Limb (tissue), 2 donors: ENCODE measurements at regions not wholly inside any gene's neighbourhood (a gene's known extent, or its start where the extent isn't known, plus 50 kb on each side); places are given as distances from the start of the nearest gene placed in this dataset.
"Not testable (repeated sequence)": the region's sequence is repeated elsewhere in the genome, so short reads cannot be mapped to it uniquely, and the experiment has no call there.

ENCODE experiments used
- DNase-seq, 2 donors: peaks; one replicate each; pipeline ENCODE4 v3.0.0-alpha.2; 2016; ENCODE audit errors: extremely low spot score in 2 of 2

DNA sequence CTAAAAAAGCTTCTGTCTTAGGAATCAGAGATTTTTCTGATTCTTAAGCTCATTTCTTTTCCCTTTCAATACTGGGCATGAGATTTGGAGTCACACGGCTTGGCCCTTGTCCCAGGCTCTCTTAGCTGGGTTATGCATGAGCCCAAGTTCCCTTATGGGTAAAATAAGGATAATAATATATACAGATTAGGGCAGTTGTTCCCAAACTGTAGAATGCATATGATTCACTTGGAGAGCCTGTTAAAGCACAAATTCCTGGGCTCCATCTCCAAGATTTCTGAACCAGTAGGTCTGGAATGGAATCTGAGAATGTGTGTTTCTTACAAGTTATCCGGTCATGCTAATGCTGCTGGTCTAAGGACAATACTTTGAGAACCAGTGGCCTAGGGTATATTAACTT is 154.0 kb downstream of the REEP3 start:
- no peak for DNase-seq

DNA sequence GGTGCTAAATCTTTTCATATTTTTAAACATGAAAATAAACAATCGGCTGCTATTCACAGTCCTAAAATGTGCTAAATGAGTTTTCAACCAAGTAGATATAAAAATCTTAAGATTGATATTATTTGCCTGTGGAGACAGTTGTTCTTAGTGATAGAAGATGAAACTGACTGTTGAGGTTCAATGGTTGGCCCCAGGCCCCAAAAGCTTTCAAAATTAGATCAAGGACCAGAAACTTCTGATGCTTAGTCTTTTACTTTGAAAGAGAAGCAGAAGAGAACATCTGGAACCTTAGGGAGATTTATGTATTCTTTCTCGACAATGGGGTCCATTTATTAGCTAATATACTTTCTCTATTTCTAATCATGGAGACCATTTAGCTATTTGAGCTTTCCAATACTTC is 155.8 kb downstream of the REEP3 start:
- DNase-seq = no peak

DNA sequence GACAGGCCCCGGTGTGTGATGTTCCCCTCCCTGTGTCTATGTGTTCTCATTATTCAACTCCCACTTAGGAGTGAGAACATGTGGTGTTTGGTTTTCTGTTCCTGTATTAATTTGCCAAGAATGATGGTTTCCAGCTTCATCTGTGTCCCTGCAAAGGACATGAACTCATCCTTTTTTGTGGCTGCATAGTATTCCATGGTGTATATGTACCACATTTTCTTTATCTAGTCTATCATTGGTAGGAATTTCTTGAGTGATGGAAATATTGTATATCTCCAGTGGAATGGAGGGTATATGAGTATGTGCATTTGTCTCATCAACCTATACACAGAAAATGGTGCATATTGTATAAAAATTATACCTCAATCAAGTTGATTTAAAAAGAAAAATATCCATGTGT is 159.3 kb downstream of the REEP3 start:
- DNase-seq = not testable (repeated sequence)

DNA sequence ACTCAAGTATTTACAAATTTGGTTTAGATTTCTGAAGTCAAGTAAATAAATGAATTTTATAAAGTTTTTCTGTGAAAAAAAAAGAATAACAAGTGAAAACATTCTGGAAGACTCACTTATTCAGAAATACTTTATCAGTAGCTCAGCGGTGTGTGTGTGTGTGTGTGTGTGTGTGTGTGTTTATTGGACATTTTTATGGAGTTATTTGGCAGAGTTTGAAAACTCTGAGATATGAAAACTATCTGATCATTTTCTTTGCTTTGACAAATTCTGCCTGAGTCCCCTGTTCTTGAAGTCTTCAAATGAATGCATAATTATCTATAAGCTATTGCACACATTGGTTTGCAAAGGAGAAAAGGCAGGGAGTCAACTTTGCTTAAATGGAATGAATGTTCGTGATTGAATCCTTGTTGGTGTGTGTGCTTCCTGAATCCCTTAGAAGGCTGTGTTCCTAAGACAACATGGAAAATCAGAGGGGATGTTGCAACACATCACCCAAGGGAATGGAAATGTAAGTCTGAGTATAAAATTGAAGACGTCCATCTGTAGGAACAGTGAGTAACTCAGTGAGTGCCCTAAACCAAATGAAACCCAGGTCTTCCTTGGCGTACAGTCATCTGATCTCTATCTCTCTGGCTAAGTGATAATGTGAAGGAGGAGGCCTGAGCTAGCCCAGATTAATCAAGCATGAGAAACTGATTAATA is 160.9 kb downstream of the REEP3 start:
- DNase-seq = no peak

DNA sequence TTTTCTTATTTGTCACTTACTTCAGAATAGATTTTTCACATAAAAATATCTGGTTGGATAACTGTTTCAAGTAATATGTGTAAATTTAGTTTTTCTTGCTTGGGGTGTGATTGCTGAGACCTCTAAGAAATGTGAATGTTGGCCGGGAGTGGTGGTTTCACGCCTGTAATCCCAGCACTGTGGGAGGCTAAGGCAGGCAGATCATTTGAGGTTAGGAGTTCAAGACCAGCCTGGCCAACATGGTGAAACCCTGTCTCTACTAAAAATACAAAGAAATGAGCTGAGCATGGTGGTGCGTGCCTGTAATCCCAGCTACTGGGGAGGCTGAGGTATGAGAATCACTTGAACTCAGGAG is 161.5 kb downstream of the REEP3 start:
- DNase-seq = not testable (repeated sequence)

DNA sequence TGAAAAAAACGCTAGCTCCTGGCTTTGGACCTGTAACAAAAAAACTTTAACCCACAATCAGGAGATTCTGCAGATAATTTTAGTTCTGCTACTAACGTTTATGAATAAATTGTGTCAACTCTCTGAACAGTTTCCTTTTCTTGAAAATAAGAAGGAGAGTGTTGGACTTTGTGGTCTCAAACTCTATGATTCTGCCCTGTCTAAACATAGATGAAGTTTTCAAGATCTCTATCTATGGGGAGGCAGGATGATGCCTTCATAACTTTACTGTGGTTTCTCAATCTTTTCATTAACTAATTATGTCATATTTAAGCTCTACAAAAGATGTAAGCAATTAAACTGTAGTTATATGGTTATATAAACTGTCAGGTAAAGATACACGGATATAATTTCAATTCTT is 162.0 kb downstream of the REEP3 start:
- DNase-seq = no peak

DNA sequence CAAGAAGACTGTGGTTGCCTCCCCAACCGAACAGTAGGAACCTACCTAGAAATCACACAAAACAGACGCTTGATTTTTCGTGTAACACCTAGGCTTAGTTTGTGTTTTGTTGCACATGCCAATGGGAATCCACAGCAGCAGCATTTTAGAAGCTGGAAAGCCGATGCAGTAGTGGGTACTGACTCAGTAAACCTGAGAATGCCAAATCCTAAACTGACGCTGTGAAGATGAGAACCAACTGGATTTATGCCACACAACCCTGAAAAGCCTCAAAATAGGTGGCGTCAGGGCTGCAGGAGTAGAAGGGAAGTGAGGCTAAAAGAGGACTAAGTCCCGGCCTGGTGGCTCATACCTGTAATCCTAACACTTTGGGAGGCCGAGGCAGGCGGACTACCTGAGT is 162.5 kb downstream of the REEP3 start:
- DNase-seq = no peak

DNA sequence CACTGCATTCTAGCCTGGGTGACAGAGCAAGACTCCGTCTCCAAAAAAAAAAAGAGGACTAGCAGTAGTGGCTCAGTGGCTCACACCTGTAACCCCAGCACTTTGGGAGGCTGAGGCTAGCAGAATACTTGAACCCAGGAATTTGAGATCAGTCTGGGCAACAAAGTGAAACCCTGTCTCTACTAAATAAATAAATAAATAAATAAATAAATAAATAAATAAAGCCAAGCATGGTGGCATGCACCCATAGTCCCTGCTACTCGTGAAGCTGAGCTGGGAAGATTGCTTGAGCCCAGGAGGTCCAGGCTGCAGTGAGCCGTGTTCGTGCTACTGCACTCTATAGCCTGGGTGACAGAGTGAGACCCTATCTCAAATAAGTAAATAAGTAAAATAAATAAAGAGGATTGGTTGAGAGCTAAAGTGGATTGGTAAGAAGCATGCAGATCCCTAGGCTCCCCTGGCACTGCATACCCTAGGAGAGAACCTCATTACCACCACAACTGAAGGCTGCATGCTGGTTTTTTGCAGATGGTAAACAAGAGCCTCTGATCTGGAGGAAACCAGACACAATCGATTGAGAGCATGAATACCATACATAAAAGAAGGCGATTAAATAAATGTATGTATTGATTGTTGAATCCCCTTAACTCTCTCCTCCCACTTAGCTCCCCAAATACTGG is 163.2 kb downstream of the REEP3 start:
- no peak for DNase-seq

DNA sequence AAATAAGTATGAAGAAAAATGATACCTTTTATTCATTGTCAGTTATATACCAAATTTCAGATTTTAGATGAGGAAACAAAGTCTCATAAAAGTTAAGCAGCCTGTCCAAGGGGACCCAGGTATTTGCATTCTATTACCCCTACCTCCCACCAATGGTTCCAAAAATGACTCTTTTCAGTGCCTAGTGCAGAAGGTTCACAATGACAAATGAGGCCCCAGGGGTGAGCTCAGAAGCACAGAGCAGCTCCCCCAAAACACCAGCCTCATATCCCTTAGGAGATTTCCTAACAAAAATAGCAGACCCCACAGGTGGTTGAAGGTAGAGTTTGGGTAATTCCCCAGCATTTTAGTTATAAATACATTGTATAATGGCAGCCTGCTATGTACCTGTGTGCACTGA is 168.6 kb downstream of the REEP3 start:
- no peak for DNase-seq

DNA sequence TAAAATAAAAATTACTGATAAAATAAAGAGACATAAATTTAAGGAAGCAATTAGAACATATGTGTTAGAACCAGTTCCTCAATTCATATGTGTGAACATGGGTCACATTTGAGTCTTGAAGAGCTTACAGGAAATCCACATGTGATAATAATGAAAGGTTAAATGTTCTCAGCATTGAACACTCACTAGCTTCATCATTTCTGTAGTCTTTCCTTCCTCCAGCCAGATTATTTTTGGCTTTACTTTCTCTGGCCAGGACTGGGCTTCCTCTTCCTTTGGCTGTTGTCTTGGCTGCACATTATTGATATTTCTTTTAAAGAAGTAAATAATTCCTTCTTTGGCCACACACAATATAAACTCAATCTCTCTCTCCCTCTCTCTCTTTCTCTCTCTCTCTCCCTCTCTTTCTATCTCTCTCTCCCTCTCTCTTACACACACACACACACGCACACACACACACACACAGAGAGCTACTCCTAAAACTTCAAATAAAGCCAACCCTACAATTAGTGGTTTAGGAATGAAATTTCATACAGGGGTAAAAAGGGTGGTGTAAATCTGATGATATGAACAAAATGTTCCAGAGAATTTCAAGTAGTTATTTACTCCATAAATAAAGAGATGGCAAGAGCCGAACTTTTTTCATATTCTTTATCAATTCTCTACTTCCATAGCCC is 171.2 kb downstream of the REEP3 start:
- DNase-seq = peak in 1 of 2 donors; percentile 53

DNA sequence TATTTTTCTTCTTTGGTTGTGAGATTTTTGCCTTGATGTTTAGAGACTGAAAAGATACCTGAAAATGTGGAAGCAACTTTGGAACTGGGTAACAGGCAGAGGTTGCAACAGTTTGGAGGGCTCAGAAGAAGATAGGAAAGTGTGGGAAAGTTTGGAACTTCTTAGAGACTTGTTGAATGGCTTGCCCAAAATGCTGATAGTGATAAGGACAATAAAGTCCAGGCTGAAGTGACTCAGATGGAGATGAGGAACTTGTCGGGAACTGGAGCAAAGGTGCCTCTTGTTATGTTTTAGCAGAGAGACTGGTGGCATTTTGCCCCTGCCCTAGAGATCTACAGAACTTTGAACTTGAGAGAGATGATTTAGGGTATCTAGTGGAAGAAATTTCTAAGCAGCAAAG is 171.8 kb downstream of the REEP3 start:
- not testable (repeated sequence) for DNase-seq

DNA sequence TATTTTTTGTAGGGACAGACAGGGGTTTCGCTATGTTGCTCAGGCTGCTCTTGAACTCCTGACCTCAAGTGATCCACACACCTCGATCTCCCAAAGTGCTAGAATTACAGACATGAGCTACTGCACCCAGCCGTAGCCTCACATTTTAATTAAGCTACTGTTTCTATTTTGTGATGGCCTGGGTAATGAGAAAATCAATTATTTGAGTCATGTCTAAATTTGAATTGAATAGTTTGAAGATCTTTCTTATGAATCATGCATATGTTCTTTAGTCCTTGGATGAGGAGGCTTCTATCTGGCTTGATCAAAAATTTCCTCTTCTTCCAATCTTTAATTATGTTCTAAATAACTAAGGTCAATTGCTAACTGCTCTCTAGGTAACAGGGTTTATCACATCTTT is 175.0 kb downstream of the REEP3 start:
- DNase-seq = no peak

DNA sequence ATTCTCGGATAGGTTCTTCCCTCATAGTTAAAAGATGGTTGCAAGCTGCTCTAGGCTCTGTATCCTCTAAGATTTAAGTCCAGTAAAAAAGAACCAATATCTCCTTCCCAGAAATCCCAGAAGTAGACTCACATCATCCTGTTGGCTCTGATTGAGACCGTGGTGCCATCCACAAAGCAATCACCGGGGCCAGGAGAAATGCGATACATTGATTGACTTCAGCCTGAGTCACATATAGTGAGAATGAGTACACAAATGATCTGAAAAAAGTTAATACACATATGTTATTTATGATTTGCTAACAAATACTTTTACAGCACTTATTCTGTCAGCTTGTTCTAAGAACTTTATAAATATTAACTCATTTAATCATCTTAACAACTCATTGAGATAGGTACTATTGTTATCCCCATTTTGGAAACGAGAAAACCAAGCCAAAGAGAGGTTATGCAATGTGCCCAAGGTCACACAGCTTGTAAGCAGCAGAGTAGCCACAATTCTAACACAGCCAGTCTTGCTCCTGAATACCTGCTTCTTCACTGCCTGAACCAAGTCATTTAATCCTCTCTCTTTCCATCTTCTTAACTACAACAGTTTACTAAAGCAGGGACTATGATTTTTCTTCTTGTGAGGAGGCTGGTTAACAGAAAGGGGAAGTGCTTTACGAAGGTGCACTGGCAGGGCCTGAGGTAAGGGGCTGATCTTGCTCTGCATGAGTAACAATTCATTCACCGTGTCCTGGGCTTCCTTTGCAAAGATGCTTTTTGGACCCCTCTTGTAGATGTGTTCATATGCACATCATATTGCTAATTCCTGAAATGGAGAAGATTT is 177.0 kb downstream of the REEP3 start:
- DNase-seq = no peak

DNA sequence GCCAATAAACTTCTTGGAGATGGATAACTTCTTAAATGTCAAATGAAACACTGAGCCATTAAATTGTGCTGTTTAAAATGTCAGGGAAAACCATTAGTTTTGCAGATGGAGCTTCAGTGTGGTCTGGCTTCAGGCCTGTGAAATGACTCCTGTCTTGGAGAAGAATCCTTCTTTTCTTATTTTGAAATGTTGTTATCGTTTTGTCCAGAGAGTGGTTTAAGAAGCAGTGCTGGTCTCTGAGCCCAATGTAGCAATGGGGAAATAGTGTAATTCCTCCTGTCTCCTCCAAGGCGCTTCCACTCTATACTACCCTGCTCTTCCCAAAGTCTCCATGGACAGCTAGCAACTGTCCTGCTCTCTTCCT is 177.6 kb downstream of the REEP3 start:
- no peak for DNase-seq

DNA sequence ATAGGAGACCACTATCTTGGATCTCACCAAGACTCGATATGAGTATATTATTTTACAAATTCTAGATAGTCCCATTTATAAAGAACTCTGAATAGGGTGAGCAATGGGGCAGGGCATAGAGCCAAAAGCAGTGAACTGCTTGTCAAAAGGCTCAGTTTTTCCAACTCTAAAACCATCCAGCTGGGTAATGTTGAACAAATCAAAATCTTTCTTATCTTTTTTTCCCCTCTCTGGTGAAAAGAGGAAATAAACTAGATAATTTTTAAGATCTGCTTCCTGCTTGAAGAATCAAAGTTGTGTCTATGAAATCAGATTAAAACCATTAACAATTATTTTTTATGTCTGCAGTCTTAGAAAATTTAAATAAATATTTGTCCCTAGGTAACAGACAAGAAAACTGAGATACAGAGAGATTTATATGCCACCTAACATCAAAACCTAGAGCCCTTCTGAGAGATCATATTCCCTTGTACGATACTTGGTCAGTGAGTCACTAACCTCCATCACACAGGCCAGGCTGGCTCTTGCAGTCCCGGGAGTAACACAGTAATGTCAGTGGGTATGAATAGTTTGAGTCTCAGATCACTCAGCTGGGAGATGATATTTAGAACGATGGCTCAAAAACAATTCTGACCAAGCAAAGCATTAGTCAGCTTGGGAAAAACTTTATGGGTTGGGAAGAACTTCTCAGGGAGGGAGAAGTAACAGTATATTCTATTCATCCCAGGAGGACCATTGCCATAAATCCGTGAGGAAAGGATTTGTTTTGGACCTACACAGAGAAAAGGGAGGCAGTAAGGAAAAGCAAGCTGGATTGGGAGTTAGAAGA is 178.8 kb downstream of the REEP3 start:
- DNase-seq = peak in 1 of 2 donors; percentile 58

DNA sequence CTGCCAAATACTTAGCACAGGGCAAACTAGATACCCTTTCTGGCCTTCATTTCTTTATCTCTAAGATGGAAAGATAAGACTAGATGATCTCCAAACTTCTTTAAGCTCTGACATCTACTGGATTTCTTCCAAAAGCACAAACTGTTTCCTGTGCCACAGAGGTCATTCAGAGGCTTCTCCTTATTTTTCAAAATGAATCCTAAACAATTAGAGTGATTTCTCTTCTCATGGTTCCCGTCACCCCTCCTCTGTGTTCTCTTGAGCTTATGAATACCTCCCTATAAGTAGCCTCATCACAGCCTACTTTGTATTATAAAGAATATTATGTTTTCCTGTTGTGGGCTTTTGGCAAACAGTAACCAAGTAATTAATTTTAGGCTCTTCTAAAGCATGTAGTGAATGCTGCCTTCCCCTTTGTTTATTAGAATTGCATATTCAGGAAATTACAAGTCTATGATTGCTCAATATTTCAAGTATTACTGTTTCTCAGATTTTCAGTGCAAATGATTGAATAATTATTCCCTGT is 179.5 kb downstream of the REEP3 start:
- DNase-seq = no peak

DNA sequence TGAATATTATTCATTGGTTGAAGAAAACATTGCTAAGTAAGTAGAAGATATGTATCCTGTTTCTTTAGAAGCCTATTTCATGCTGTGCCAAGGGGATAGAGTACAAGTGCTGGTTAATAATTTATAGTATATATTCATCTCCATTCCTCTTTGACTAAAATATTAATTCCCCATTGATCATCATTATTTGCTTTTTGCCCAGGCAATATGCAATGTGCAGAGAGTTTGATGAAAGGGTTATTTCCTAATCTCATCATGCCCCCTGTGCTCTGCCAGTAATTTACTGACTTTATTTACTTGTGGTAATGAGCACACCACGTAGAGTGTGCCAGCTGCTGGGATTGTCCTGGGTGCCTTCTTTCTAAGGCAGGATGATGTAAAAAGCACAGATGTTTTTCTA is 180.9 kb downstream of the REEP3 start:
- DNase-seq = no peak

DNA sequence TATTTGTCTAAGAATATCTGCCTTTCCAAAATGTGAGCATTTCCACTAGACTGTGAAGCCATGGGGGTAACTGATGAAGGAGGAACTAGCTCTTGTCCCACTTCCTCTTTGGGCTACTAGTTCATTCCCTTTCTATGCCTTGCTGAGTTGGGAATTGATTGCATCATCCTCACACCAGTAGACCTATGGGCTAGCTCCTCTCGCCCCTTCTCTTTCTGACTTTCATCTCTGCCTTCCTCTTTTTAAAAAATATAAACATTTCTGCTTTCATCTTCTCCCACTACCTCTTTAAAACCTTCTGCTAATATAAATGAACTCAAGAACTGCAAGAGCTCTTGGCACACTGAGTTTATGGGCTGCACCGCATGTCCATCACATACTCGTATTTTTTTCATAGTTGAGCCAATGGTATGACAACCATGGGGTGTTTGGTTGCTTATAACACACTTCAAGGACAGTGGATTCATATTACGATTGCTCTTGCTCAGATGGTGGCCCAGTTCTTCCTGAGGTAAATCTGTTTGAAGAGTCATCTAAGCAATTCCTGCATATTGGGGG is 182.0 kb downstream of the REEP3 start:
- DNase-seq = no peak

DNA sequence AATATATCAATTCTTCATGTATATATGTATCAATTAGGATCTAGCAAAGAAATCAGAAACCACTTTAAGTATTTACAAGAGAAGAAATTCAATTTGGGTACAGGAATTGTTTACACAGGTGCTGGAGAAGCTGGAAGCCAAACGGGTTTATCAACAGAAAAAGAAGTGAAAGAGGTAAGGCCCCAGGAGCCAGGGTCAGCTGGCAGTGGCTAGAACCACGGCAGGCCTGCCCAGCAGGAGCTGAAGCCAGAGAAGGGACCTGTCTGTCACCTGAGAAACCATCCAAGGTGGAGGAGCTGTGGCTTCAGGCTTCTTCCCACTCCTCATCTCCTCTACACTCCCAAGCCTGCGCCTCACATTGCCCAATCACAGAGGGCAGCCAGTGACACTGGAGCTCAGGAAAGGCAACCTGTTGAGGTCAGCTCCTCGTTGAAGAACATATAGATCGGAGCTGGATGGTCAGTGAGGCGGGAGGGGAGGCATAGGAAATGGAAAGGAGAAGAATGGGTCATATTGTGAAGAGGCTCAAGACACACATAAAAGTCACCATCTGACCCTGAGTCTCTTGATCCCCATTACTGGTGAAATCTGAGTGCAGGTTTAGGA is 182.6 kb downstream of the REEP3 start:
- DNase-seq = no peak

DNA sequence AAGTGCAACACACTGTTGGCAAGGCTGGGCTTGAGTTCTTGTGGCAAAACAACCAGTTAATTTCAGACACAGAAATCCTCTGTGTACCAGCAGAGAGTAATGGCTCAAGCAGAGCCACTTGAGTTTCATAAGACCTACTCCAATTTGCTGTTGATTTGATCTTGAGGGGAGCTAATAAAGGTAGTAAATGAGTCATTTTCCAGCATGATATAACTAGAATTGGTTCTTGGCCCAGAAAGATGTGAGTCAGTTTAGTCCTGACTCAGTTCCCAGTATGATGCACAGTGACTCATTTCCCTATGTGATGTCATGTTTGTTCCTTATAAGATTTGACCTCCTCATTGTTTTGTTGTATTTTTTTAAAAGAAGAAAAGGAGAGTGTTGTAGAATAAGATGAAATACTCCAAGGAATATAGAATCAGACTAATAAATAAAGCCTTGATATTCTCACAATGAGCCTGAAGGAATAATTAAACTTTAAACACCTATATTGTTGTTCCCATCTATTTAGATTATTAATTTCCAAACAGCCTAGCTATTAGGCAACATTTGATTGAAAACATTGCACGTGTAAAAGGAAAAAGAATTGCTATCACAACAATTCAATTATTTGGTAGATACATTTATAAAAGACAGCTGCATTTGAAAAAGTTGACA is 186.2 kb downstream of the REEP3 start:
- DNase-seq = peak in 1 of 2 donors; percentile 61
